NCI-H2107 treated with DMSO at 0.1 percent for 48 hours (cell line): ENCODE measurements at regions not wholly inside any gene's neighbourhood (a gene's known extent, or its start where the extent isn't known, plus 50 kb on each side); places are given as distances from the start of the nearest gene placed in this dataset.

Experiments
- DNase-seq: peaks from one replicate; lab custom pipeline; 2025; ENCODE audit not compliant: unreplicated experiment; lab: John Stamatoyannopoulos, UW

- no peak for DNase-seq
These were observed 212.1 kb upstream of the MARCKS start for GRCh38 chr6:113644861-113645575.

GRCh38 chr6:113645576-113645970 is 211.6 kb upstream of the MARCKS start:
- DNase-seq = no peak

- DNase-seq = no peak
These were observed 211.2 kb upstream of the MARCKS start for GRCh38 chr6:113645986-113646385.

GRCh38 chr6:113646701-113647100 is 210.4 kb upstream of the MARCKS start:
- no peak for DNase-seq

GRCh38 chr6:113647143-113647889 is 209.8 kb upstream of the MARCKS start:
- DNase-seq = no peak

- DNase-seq = no peak
These were observed 208.4 kb upstream of the MARCKS start for GRCh38 chr6:113648698-113649097.

- DNase-seq = no peak
These were observed 207.9 kb upstream of the MARCKS start for GRCh38 chr6:113649276-113649675.

- no peak for DNase-seq
These were observed 207.1 kb upstream of the MARCKS start for GRCh38 chr6:113649880-113650609.

GRCh38 chr6:113650610-113650979 is 206.6 kb upstream of the MARCKS start:
- no peak for DNase-seq

- no peak for DNase-seq
These were observed 206.0 kb upstream of the MARCKS start for GRCh38 chr6:113651120-113651519.

GRCh38 chr6:113651920-113652319 is 205.2 kb upstream of the MARCKS start:
- DNase-seq = no peak

GRCh38 chr6:113653275-113653674 is 203.9 kb upstream of the MARCKS start:
- DNase-seq = no peak

GRCh38 chr6:113654396-113654795 is 202.7 kb upstream of the MARCKS start:
- no peak for DNase-seq

- no peak for DNase-seq
These were observed 201.4 kb upstream of the MARCKS start for GRCh38 chr6:113655761-113656160.

GRCh38 chr6:113659762-113660404 is 197.3 kb upstream of the MARCKS start:
- DNase-seq = no peak

GRCh38 chr6:113660819-113661218 is 196.3 kb upstream of the MARCKS start:
- DNase-seq = no peak

- DNase-seq = no peak
These were observed 195.0 kb upstream of the MARCKS start for GRCh38 chr6:113662093-113662665.

GRCh38 chr6:113662688-113663333 is 194.3 kb upstream of the MARCKS start:
- no peak for DNase-seq

GRCh38 chr6:113664909-113665308 is 192.2 kb upstream of the MARCKS start:
- DNase-seq = peak; percentile 23

GRCh38 chr6:113668641-113669408 is 188.3 kb upstream of the MARCKS start:
- DNase-seq = no peak
